HFFc6 (cell line): ENCODE measurements at regions not wholly inside any gene's neighbourhood (a gene's known extent, or its start where the extent isn't known, plus 50 kb on each side); places are given as distances from the start of the nearest gene placed in this dataset.

Experiments used
- DNase-seq: peaks from one replicate; pipeline ENCODE4 v3.0.0-alpha.2; 2018
- H3K27ac Mint-ChIP-seq: 2 replicates; pipeline ENCODE4 v1.8.0; 2020; ENCODE audit warnings: mild to moderate bottlenecking, mixed read lengths
- H3K27me3 Mint-ChIP-seq: 2 replicates; pipeline ENCODE4 v1.8.0; 2021; ENCODE audit warnings: mild to moderate bottlenecking, moderate library complexity, mixed read lengths; ENCODE audit not compliant: insufficient read depth
- H3K36me3 Mint-ChIP-seq: 2 replicates; pipeline ENCODE4 v1.8.0; 2021; ENCODE audit warnings: low read depth, mixed read lengths
- H3K4me1 Mint-ChIP-seq: 2 replicates; pipeline ENCODE4 v1.8.0; 2020; ENCODE audit warnings: low read depth, mixed read lengths
- H3K4me3 Mint-ChIP-seq: 2 replicates; pipeline ENCODE4 v1.8.0; 2020; ENCODE audit warnings: mild to moderate bottlenecking, moderate library complexity, mixed read lengths
- H3K9me3 Mint-ChIP-seq: 2 replicates; pipeline ENCODE4 v1.8.0; 2020; ENCODE audit warnings: mild to moderate bottlenecking, mixed read lengths
- CTCF ChIP-seq: fragments of 200-600 bp; sonication (generic); IDR thresholded peaks from 2 replicates; pipeline ENCODE4 v1.5.0; 2021; ENCODE audit warnings: antibody characterized with exemption, mild to moderate bottlenecking

- TF ChIP-seq CTCF = no peak
- Mint-ChIP-seq H3K36me3 (no peaks in the 10 kb centered on the region), H3K27me3 (peaks cover 31% of the 10 kb centered on the region), H3K9me3 (no peaks in the 10 kb centered on the region), H3K27ac (no peak overlapping the region), H3K4me3 (no peak overlapping the region), H3K4me1 (peaks cover 7% of the 10 kb centered on the region)
- DNase-seq = no peak
Measured at GRCh38 chr6:1230689-1231605, 81.0 kb upstream of the FOXQ1 start.

GRCh38 chr6:1230281-1230680 is 81.6 kb upstream of the FOXQ1 start:
- TF ChIP-seq CTCF = no peak
- H3K9me3 Mint-ChIP-seq = no peaks in the 10 kb centered on the region
- peaks cover 8% of the 10 kb centered on the region for H3K4me1 Mint-ChIP-seq
- no peak overlapping the region for H3K27ac Mint-ChIP-seq
- H3K36me3 Mint-ChIP-seq = no peaks in the 10 kb centered on the region
- no peak for DNase-seq
- peaks cover 32% of the 10 kb centered on the region for H3K27me3 Mint-ChIP-seq
- no peak overlapping the region for H3K4me3 Mint-ChIP-seq

- H3K36me3 Mint-ChIP-seq = no peaks in the 10 kb centered on the region
- TF ChIP-seq CTCF = no peak
- no peaks in the 10 kb centered on the region for H3K9me3 Mint-ChIP-seq
- H3K4me3 Mint-ChIP-seq = no peak overlapping the region
- H3K27me3 Mint-ChIP-seq = peaks cover 34% of the 10 kb centered on the region
- no peak for DNase-seq
- no peak overlapping the region for H3K27ac Mint-ChIP-seq
- peaks cover 8% of the 10 kb centered on the region for H3K4me1 Mint-ChIP-seq
Measured at GRCh38 chr6:1229808-1230207, 82.1 kb upstream of the FOXQ1 start.

GRCh38 chr6:1229301-1229700 is 82.6 kb upstream of the FOXQ1 start:
- no peaks in the 10 kb centered on the region for H3K36me3 Mint-ChIP-seq
- H3K4me1 Mint-ChIP-seq = peaks cover 8% of the 10 kb centered on the region
- no peak overlapping the region for H3K4me3 Mint-ChIP-seq
- no peak for TF ChIP-seq CTCF
- no peak overlapping the region for H3K27ac Mint-ChIP-seq
- no peak for DNase-seq
- H3K27me3 Mint-ChIP-seq = peaks cover 34% of the 10 kb centered on the region
- H3K9me3 Mint-ChIP-seq = no peaks in the 10 kb centered on the region

GRCh38 chr6:1228754-1229191 is 83.1 kb upstream of the FOXQ1 start:
- H3K4me3 Mint-ChIP-seq = no peak overlapping the region
- peaks cover 8% of the 10 kb centered on the region for H3K4me1 Mint-ChIP-seq
- peaks cover 29% of the 10 kb centered on the region for H3K27me3 Mint-ChIP-seq
- no peak overlapping the region for H3K27ac Mint-ChIP-seq
- no peak for TF ChIP-seq CTCF
- no peaks in the 10 kb centered on the region for H3K9me3 Mint-ChIP-seq
- H3K36me3 Mint-ChIP-seq = no peaks in the 10 kb centered on the region
- DNase-seq = no peak
